OCI-LY7 (cell line): ENCODE measurements at regions not wholly inside any gene's neighbourhood (a gene's known extent, or its start where the extent isn't known, plus 50 kb on each side); places are given as distances from the start of the nearest gene placed in this dataset.

Source experiments
- BruUV-seq: library from RNA; stranded (reverse); fragments of 400-500 nt; replicated peaks from 2 replicates; lab custom pipeline; 2021; lab: Mats Ljungman, UMichigan
- CTCF ChIA-PET: fragments of 300-600 bp; sonication (Branson Sonifier 250); formaldehyde crosslinking; loops from one replicate; lab custom pipeline; 2022; ENCODE audit warnings: antibody characterized with exemption; ENCODE audit not compliant: unreplicated experiment; lab: Charles Lee
- POLR2A ChIA-PET: fragments of 300-600 bp; sonication (Branson Sonifier 250); formaldehyde crosslinking; loops from one replicate; lab custom pipeline; 2022; ENCODE audit warnings: antibody characterized with exemption; lab: Charles Lee
- DNase-seq: peaks from one replicate; pipeline ENCODE4 v3.0.0-alpha.2; 2015; ENCODE audit warnings: low spot score
- H2AFZ ChIP-seq: fragments of 200-600 bp; sonication (generic), shearing (Covaris generic); 2 replicates; pipeline ENCODE4 v1.6.1; 2014; ENCODE audit warnings: mild to moderate bottlenecking, antibody characterized with exemption, low read length, moderate library complexity
- H3K27ac ChIP-seq: fragments of 200-600 bp; sonication (generic); 2 replicates; pipeline ENCODE4 v1.5.1; 2014; ENCODE audit warnings: mixed run types, low read depth, mild to moderate bottlenecking, moderate library complexity, low read length, inconsistent platforms; ENCODE audit not compliant: poor library complexity, severe bottlenecking
- H3K36me3 ChIP-seq: fragments of 200-600 bp; sonication (generic); 2 replicates; pipeline ENCODE4 v1.6.1; 2014; ENCODE audit warnings: mild to moderate bottlenecking, antibody characterized with exemption, low read length, moderate library complexity, mixed read lengths; ENCODE audit not compliant: insufficient read depth
- H3K4me1 ChIP-seq: fragments of 200-600 bp; sonication (generic); 2 replicates; pipeline ENCODE4 v1.5.1; 2014; ENCODE audit warnings: mild to moderate bottlenecking, low read length; ENCODE audit not compliant: insufficient read depth, poor library complexity, severe bottlenecking
- H3K4me2 ChIP-seq: fragments of 200-600 bp; sonication (generic); 2 replicates; pipeline ENCODE4 v1.6.1; 2014; ENCODE audit warnings: mild to moderate bottlenecking, low read length
- H3K4me3 ChIP-seq: fragments of 200-600 bp; sonication (generic); 2 replicates; pipeline ENCODE4 v1.5.1; 2014; ENCODE audit warnings: mild to moderate bottlenecking, low read depth, low read length; ENCODE audit not compliant: poor library complexity, severe bottlenecking
- H3K79me2 ChIP-seq: fragments of 200-600 bp; sonication (generic); 2 replicates; pipeline ENCODE4 v1.6.1; 2016; ENCODE audit warnings: low read depth, mild to moderate bottlenecking, low read length, moderate library complexity, mixed read lengths; ENCODE audit not compliant: insufficient read depth
- H3K9me2 ChIP-seq: fragments of 200-600 bp; sonication (generic); 2 replicates; pipeline ENCODE4 v1.6.1; 2016; ENCODE audit warnings: mild to moderate bottlenecking, low read length, mixed read lengths; ENCODE audit not compliant: insufficient read depth
- H3K9me3 ChIP-seq: fragments of 200-600 bp; sonication (generic); 2 replicates; pipeline ENCODE4 v1.6.1; 2014; ENCODE audit warnings: mild to moderate bottlenecking, mixed run types, low read length, mixed read lengths
- H4K20me1 ChIP-seq: fragments of 200-600 bp; sonication (generic); 2 replicates; pipeline ENCODE4 v1.6.1; 2014; ENCODE audit warnings: mild to moderate bottlenecking, antibody characterized with exemption, low read length, moderate library complexity, mixed read lengths; ENCODE audit not compliant: insufficient read depth
- CTCF ChIP-seq: fragments of 200-600 bp; sonication (generic); conservative IDR thresholded peaks from 2 replicates; pipeline ENCODE4 v1.5.1; 2014; ENCODE audit warnings: mild to moderate bottlenecking, antibody characterized with exemption, low read length, moderate library complexity, mixed read lengths
- EZH2phosphoT487 ChIP-seq: fragments of 200-600 bp; sonication (generic); IDR thresholded peaks from 2 replicates; pipeline ENCODE4 v1.6.1; 2018; ENCODE audit warnings: low read depth, borderline replicate concordance, mild to moderate bottlenecking, mixed run types, antibody characterized with exemption, low read length, moderate library complexity, mixed read lengths
- intact Hi-C: fragments of 100-400 bp; cut with micrococcal nuclease; formaldehyde crosslinking; loops from one replicate; pipeline ENCODE4 v1.10.0; 2022; ENCODE audit not compliant: unreplicated experiment

GRCh38 chr13:67443923-67444322 lies 213.8 kb upstream of the PCDH9 start:
- H3K9me2 ChIP-seq, result no peaks in the 10 kb centered on the region
- intact Hi-C loops, result no loop called here
- H3K36me3 ChIP-seq, result no peaks in the 10 kb centered on the region
- no peak overlapping the region for H3K27ac ChIP-seq
- no peak for DNase-seq
- H3K4me3 ChIP-seq, result no peak overlapping the region
- H4K20me1 ChIP-seq, result no peaks in the 10 kb centered on the region
- H3K4me1 ChIP-seq, result no peaks in the 10 kb centered on the region
- no peaks in the 10 kb centered on the region for H3K9me3 ChIP-seq
- BruUV-seq, result no TSS peak
- TF ChIP-seq CTCF (no peak), EZH2phosphoT487 (no peak)
- no peaks in the 10 kb centered on the region for H3K79me2 ChIP-seq
- no peak overlapping the region for H2AFZ ChIP-seq
- ChIA-PET POLR2A (interaction anchor here (0.5 kb wide), 1 partner anchor 148 kb away, joined by 3 read pairs; no protein-coding TSS in a partner anchor), CTCF (no interaction called here)
- no peak overlapping the region for H3K4me2 ChIP-seq

- no peaks in the 10 kb centered on the region for H3K79me2 ChIP-seq
- CTCF ChIA-PET, result no interaction called here
- BruUV-seq, result no TSS peak
These were observed 210.3 kb upstream of the PCDH9 start for GRCh38 chr13:67440236-67440975.

More at GRCh38 chr13:67440236-67440975, 210.3 kb upstream of the PCDH9 start:
- Histone ChIP-seq H3K4me3 (no peak overlapping the region), H3K27ac (no peak overlapping the region), H2AFZ (no peak overlapping the region), H3K36me3 (no peaks in the 10 kb centered on the region), H3K4me1 (no peaks in the 10 kb centered on the region), H3K4me2 (no peak overlapping the region), H4K20me1 (no peaks in the 10 kb centered on the region), H3K9me2 (no peaks in the 10 kb centered on the region), H3K9me3 (no peaks in the 10 kb centered on the region)
- intact Hi-C loops, result no loop called here
- no peak for DNase-seq
- TF ChIP-seq EZH2phosphoT487 (no peak), CTCF (no peak)
- POLR2A ChIA-PET, result no interaction called here
